ENCODE measurements at regions not wholly inside any gene's neighbourhood (a gene's known extent, or its start where the extent isn't known, plus 50 kb on each side); places are given as distances from the start of the nearest gene placed in this dataset.
"Not testable (repeated sequence)": the region's sequence is repeated elsewhere in the genome, so short reads cannot be mapped to it uniquely, and the experiment has no call there.

DNA sequence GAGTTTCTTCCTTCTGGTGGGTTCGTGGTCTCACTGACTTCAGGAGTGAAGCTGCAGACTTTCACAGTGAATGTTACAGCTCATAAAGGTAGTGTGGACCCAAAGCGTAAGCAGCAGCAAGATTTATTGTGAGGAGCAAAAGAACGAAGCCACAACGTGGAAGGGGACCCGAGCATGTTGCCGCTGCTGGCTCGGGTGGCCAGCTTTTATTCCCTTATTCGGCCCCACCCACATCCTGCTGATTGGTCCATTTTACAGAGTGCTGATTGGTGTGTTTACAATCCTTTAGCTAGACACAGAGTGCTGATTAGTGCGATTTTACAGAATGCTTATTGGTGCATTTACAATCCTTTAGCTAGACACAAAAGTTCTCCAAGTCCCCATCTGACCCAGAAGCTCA lies 80.6 kb upstream of the SEL1L start:
- TF ChIP-seq, protein P1, sequence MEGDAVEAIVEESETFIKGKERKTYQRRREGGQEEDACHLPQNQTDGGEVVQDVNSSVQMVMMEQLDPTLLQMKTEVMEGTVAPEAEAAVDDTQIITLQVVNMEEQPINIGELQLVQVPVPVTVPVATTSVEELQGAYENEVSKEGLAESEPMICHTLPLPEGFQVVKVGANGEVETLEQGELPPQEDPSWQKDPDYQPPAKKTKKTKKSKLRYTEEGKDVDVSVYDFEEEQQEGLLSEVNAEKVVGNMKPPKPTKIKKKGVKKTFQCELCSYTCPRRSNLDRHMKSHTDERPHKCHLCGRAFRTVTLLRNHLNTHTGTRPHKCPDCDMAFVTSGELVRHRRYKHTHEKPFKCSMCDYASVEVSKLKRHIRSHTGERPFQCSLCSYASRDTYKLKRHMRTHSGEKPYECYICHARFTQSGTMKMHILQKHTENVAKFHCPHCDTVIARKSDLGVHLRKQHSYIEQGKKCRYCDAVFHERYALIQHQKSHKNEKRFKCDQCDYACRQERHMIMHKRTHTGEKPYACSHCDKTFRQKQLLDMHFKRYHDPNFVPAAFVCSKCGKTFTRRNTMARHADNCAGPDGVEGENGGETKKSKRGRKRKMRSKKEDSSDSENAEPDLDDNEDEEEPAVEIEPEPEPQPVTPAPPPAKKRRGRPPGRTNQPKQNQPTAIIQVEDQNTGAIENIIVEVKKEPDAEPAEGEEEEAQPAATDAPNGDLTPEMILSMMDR (IDR thresholded peaks at IDR 0.05): not testable (repeated sequence)
- not testable (repeated sequence) for TF ChIP-seq POLR2A (IDR thresholded peaks at IDR 0.05)

Measured in prostate gland (tissue), 2 donors.